Neutrophil (primary cell): ENCODE measurements at regions not wholly inside any gene's neighbourhood (a gene's known extent, or its start where the extent isn't known, plus 50 kb on each side); places are given as distances from the start of the nearest gene placed in this dataset.
"Not testable (repeated sequence)": the region's sequence is repeated elsewhere in the genome, so short reads cannot be mapped to it uniquely, and the experiment has no call there.

ENCODE experiments used
- H3K27ac ChIP-seq: fragments of 200-600 bp; sonication (generic); 2 replicates; pipeline ENCODE4 v1.5.1; 2016; ENCODE audit warnings: mild to moderate bottlenecking, moderate library complexity
- H3K27me3 ChIP-seq: fragments of 200-600 bp; sonication (generic); 2 replicates; pipeline ENCODE4 v1.6.0; 2016; ENCODE audit warnings: mild to moderate bottlenecking
- H3K36me3 ChIP-seq: fragments of 200-600 bp; sonication (generic); 2 replicates; pipeline ENCODE4 v1.5.1; 2017
- H3K4me1 ChIP-seq, 2 experiments: fragments of 200-600 bp in 1 of 2; sonication (generic) in 1 of 2; 1 replicate in 1 of 2; 2 replicates in 1 of 2; pipeline versions ENCODE4 v1.5.1 to v1.6.1; 2013 to 2016; ENCODE audit warnings: low read depth in 1 of 2, low read length in 1 of 2, mild to moderate bottlenecking in 1 of 2, moderate library complexity in 1 of 2; ENCODE audit not compliant: control insufficient read depth in 1 of 2, insufficient read depth in 1 of 2
- H3K4me3 ChIP-seq, 2 experiments: fragments of 200-600 bp in 1 of 2; sonication (generic) in 1 of 2; 1 replicate in 1 of 2; 2 replicates in 1 of 2; pipeline ENCODE4 v1.5.1; 2013 to 2016; ENCODE audit warnings: low read depth in 1 of 2, low read length in 1 of 2, mild to moderate bottlenecking in 1 of 2, moderate library complexity in 1 of 2
- H3K9me3 ChIP-seq: fragments of 200-600 bp; sonication (generic); 2 replicates; pipeline ENCODE4 v1.5.1; 2016
- TF ChIP-seq, protein P1 (sequence below): fragments of 200-600 bp; sonication (generic); IDR thresholded peaks from 2 replicates; pipeline ENCODE4 v1.5.1; 2016; ENCODE audit warnings: antibody characterized with exemption

DNA sequence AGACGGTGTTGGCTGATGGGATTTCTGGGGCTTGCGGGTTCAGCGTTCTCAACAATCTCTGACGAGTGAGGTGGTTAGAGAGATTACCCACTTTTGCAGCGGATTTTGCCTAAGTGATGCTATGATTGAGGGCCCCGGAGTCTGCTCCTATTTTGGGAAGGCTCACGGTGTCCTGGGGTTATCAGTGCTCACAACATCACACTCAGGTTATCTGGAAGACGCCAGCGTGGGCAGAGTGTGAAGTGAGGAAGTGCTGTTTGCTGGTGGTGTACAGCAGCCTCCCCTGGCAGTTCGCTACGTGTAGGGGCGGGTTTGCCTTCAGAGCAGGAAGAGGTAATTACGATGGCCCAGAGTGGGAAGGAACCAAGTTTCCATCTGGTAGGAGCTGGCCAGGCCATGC is 341.2 kb upstream of the IRX2 start:
- Histone ChIP-seq H3K4me3 (no peak overlapping the region), H3K27ac (no peak overlapping the region), H3K4me1 (no peaks in the 10 kb centered on the region), H3K27me3 (no peaks in the 10 kb centered on the region), H3K36me3 (no peaks in the 10 kb centered on the region), H3K9me3 (no peaks in the 10 kb centered on the region)
- TF ChIP-seq, protein P1, sequence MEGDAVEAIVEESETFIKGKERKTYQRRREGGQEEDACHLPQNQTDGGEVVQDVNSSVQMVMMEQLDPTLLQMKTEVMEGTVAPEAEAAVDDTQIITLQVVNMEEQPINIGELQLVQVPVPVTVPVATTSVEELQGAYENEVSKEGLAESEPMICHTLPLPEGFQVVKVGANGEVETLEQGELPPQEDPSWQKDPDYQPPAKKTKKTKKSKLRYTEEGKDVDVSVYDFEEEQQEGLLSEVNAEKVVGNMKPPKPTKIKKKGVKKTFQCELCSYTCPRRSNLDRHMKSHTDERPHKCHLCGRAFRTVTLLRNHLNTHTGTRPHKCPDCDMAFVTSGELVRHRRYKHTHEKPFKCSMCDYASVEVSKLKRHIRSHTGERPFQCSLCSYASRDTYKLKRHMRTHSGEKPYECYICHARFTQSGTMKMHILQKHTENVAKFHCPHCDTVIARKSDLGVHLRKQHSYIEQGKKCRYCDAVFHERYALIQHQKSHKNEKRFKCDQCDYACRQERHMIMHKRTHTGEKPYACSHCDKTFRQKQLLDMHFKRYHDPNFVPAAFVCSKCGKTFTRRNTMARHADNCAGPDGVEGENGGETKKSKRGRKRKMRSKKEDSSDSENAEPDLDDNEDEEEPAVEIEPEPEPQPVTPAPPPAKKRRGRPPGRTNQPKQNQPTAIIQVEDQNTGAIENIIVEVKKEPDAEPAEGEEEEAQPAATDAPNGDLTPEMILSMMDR: no peak

DNA sequence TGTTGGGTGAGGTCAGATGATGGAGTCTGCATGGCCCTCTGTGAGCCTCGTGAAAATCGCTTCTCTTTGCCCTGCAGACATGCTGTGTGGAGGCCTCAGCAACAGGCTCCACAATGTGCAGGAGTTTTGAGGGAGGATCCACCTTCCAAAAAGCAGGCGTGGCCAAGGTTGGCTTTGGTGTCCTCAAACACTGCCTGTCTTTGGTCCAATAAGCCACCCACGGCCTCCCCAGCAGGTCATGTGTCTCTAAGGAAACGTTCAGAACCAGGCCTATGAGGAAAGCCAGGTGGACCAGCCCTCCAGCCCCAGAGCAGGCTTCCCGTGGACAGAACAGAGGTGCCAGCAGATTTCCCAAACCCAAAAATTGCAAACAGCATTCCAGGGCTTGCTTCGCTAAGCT is 340.7 kb upstream of the IRX2 start:
- H3K27ac ChIP-seq: no peak overlapping the region
- no peaks in the 10 kb centered on the region for H3K9me3 ChIP-seq
- TF ChIP-seq, protein P1: no peak
- H3K4me1 ChIP-seq: no peaks in the 10 kb centered on the region
- H3K36me3 ChIP-seq: no peaks in the 10 kb centered on the region
- H3K4me3 ChIP-seq: no peak overlapping the region
- H3K27me3 ChIP-seq: no peaks in the 10 kb centered on the region

DNA sequence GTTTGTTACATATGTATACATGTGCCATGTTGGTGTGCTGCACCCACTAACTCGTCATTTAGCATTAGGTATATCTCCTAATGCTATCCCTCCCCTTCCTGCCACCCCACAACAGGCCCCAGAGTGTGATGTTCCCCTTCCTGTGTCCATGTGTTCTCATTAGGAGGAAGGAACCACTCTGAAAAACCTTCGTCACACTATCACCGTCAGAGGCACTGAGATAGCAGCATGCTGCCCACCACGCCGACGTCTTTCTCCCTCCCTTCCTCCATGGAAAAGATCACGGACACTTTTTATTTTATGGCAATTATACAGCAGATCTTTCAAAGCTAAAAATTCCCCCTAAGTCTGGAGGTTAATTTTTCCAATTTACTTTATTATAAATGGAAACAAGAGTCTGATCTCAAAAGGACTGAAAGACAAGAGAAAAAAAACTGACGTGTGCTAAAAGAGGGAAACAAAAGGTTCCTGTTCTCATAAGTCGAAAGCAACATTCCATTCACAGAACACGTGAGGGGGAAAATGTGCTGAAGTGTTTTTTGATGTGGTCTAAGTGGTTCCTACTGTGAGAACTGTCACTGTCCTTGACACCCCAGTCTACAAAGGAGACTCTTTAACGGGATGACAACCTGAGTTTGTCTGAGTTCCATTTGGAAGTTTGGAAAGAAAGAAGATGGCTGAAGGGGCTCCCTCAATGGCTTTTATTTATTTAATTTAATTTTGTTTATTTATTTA is 339.7 kb upstream of the IRX2 start:
- TF ChIP-seq, protein P1: no peak
- H3K36me3 ChIP-seq: no peaks in the 10 kb centered on the region
- no peak overlapping the region for H3K4me3 ChIP-seq
- no peaks in the 10 kb centered on the region for H3K4me1 ChIP-seq
- no peak overlapping the region for H3K27ac ChIP-seq
- H3K9me3 ChIP-seq: no peaks in the 10 kb centered on the region
- H3K27me3 ChIP-seq: no peaks in the 10 kb centered on the region

DNA sequence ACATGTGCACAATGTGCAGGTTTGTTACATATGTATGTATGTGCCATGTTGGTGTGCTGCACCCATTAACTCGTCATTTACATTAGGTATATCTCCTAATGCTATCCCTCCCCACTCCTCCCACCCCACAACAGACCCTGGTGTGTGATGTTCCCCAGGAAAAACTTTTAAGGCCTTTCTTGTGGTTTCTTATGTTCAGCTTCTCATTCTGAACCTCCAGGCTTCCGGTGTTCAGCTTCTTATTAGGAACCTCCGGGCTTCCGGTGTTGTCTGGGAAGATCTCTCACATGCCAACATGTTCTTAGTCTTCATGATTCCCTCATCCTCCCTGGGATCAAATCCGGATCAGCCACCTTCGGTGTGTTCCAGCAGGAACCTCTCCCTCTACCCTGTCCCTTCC is 338.8 kb upstream of the IRX2 start:
- not testable (repeated sequence) for H3K4me1 ChIP-seq, H3K27ac ChIP-seq

DNA sequence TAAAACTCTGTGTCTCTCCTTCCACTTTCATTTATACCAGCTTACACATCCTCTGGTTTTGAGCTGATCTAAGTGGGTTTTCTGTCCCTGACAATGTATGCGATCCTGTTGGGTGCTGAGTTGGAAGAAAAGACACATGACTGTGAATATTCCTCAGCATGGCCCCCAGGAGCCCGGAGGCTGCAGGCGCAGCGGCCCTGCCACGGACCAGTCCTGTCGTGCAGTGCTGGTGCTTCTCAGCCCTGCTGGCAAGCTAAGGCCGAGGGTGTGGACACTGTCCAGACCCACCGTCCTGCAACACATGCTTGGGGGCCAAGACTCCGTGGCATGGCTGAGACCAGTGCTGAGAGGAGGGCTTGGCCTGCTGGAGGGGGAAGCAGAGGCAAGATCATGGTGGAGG is 328.9 kb upstream of the IRX2 start:
- H3K4me3 ChIP-seq: no peak overlapping the region
- no peaks in the 10 kb centered on the region for H3K4me1 ChIP-seq
- H3K27me3 ChIP-seq: no peaks in the 10 kb centered on the region
- H3K9me3 ChIP-seq: peaks cover under 1% of the 10 kb centered on the region
- no peaks in the 10 kb centered on the region for H3K36me3 ChIP-seq
- TF ChIP-seq, protein P1: no peak
- H3K27ac ChIP-seq: no peak overlapping the region

More for the DNA sequence above, 338.8 kb upstream of the IRX2 start:
- not testable (repeated sequence) for H3K4me3 ChIP-seq, H3K9me3 ChIP-seq, H3K27me3 ChIP-seq, H3K36me3 ChIP-seq

DNA sequence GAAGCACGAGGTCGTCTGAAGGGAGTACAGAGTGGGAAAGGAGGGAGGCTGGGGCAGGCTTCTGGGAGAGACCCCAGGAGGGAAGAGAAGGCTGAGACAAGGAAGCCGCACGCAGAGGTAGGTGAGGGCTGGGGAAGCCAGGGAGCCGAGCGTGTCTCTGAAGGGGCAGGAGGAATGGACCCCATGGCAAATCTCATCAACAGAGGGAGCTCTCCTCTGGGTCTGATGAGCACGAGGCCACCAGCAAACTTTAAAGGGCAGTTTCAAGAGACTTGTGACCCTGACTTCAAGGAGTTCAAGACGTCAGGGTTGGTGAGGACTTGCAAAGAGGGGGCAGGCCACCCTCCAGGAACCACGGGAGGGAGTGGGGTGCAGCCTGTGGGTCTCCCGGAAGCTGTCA is 326.2 kb upstream of the IRX2 start:
- TF ChIP-seq, protein P1: no peak
- Histone ChIP-seq H3K4me3 (no peak overlapping the region), H3K27ac (no peak overlapping the region), H3K4me1 (no peaks in the 10 kb centered on the region), H3K36me3 (no peaks in the 10 kb centered on the region), H3K9me3 (peaks cover 3% of the 10 kb centered on the region), H3K27me3 (no peaks in the 10 kb centered on the region)
